ENCODE measurements at regions not wholly inside any gene's neighbourhood (a gene's known extent, or its start where the extent isn't known, plus 50 kb on each side); places are given as distances from the start of the nearest gene placed in this dataset.

DNA sequence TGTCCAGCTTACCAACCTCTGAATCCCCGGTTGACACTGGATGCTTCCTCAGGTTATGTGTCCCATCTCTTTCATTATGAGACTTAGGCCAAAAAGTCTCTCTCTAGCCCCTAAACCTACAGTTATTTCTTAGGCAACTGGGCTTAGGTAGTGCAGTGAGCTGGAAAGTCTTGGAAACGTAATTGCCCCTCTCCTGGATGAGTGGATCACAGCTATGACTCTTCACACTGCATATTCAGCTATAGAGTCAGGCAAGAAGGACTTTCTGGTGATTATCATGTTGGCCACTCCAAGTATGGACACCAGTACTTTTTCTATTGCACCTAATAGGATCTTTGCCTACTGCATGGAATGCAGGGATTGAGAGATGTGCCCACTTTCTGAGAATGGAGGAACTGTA is 458.3 kb upstream of the CELF4 start:
- ChIA-PET POLR2A (ENCODE audit: partially characterized antibody) (no interaction called here), CTCF (ENCODE audit: partially characterized antibody) (no interaction called here)
- no peaks in the 10 kb centered on the region for H3K4me1 Mint-ChIP-seq
- Histone ChIP-seq H3K4me3 (ENCODE audit: low read length in 2 of 2) (no peak overlapping the region), H3K27ac (ENCODE audit: low read depth, low read length) (no peak overlapping the region), H3K27me3 (ENCODE audit: insufficient read depth, low read length) (no peaks in the 10 kb centered on the region), H3K4me1 (ENCODE audit: insufficient read depth, low read length) (no peaks in the 10 kb centered on the region), H3K9me3 (ENCODE audit: control insufficient read depth in 1 of 2, low read length in 2 of 2) (peaks cover 0 to 3% of the 10 kb centered on the region in 2 donors), H3K36me3 (ENCODE audit: insufficient read depth, low read length) (no peaks in the 10 kb centered on the region)
- no peak overlapping the region for H3K4me3 Mint-ChIP-seq
- H3K9me3 Mint-ChIP-seq: peaks cover 0 to 3% (median 0%) of the 10 kb centered on the region in 8 donors
- H3K36me3 Mint-ChIP-seq: no peaks in the 10 kb centered on the region
- no peak overlapping the region for H3K27ac Mint-ChIP-seq
- intact Hi-C loops (cut with micrococcal nuclease): no loop called here
- H3K27me3 Mint-ChIP-seq: no peaks in the 10 kb centered on the region
- DNase-seq: no peak

- POLR2A ChIA-PET (ENCODE audit: partially characterized antibody): no interaction called here
Measured at GRCh38 chr18:38022234-38022633, 456.6 kb upstream of the CELF4 start.

GRCh38 chr18:38019292-38019691 is 453.7 kb upstream of the CELF4 start:
- POLR2A ChIA-PET (ENCODE audit: partially characterized antibody): no interaction called here

More at GRCh38 chr18:38022234-38022633, 456.6 kb upstream of the CELF4 start:
- H3K4me1 ChIP-seq (ENCODE audit: insufficient read depth, low read length): no peaks in the 10 kb centered on the region
- no peak overlapping the region for H3K27ac ChIP-seq (ENCODE audit: low read depth, low read length)
- no peak overlapping the region for H3K27ac Mint-ChIP-seq
- H3K36me3 ChIP-seq (ENCODE audit: insufficient read depth, low read length): no peaks in the 10 kb centered on the region
- CTCF ChIA-PET (ENCODE audit: partially characterized antibody): no interaction called here
- H3K4me3 ChIP-seq (ENCODE audit: low read length in 2 of 2): no peak overlapping the region
- no peaks in the 10 kb centered on the region for H3K36me3 Mint-ChIP-seq
- DNase-seq: no peak
- no peaks in the 10 kb centered on the region for H3K4me1 Mint-ChIP-seq
- no peaks in the 10 kb centered on the region for H3K27me3 Mint-ChIP-seq
- H3K9me3 ChIP-seq (ENCODE audit: control insufficient read depth in 1 of 2, low read length in 2 of 2): peaks cover 0 to 3% of the 10 kb centered on the region in 2 donors
- intact Hi-C loops (cut with micrococcal nuclease): no loop called here
- no peak overlapping the region for H3K4me3 Mint-ChIP-seq
- no peaks in the 10 kb centered on the region for H3K27me3 ChIP-seq (ENCODE audit: insufficient read depth, low read length)
- no peaks in the 10 kb centered on the region for H3K9me3 Mint-ChIP-seq

GRCh38 chr18:38010971-38011857 is 445.6 kb upstream of the CELF4 start:
- DNase-seq: no peak
- Mint-ChIP-seq H3K36me3 (no peaks in the 10 kb centered on the region), H3K4me1 (no peaks in the 10 kb centered on the region), H3K4me3 (no peak overlapping the region), H3K27me3 (no peaks in the 10 kb centered on the region), H3K9me3 (peaks cover 0 to 9% (median 6%) of the 10 kb centered on the region in 8 donors), H3K27ac (no peak overlapping the region)
- no peaks in the 10 kb centered on the region for H3K4me1 ChIP-seq (ENCODE audit: insufficient read depth, low read length)
- no peak overlapping the region for H3K4me3 ChIP-seq (ENCODE audit: low read length in 2 of 2)
- no peak overlapping the region for H3K27ac ChIP-seq (ENCODE audit: low read depth, low read length)
- ChIA-PET POLR2A (ENCODE audit: partially characterized antibody) (no interaction called here), CTCF (ENCODE audit: partially characterized antibody) (no interaction called here)
- no peaks in the 10 kb centered on the region for H3K36me3 ChIP-seq (ENCODE audit: insufficient read depth, low read length)
- H3K9me3 ChIP-seq (ENCODE audit: control insufficient read depth in 1 of 2, low read length in 2 of 2): no peaks in the 10 kb centered on the region
- no peaks in the 10 kb centered on the region for H3K27me3 ChIP-seq (ENCODE audit: insufficient read depth, low read length)
- intact Hi-C loops (cut with micrococcal nuclease): no loop called here

More at GRCh38 chr18:38019292-38019691, 453.7 kb upstream of the CELF4 start:
- CTCF ChIA-PET (ENCODE audit: partially characterized antibody): no interaction called here
- Histone ChIP-seq H3K36me3 (ENCODE audit: insufficient read depth, low read length) (no peaks in the 10 kb centered on the region), H3K9me3 (ENCODE audit: control insufficient read depth in 1 of 2, low read length in 2 of 2) (peaks cover 0 to 3% of the 10 kb centered on the region in 2 donors), H3K27ac (ENCODE audit: low read depth, low read length) (no peak overlapping the region), H3K4me1 (ENCODE audit: insufficient read depth, low read length) (no peaks in the 10 kb centered on the region), H3K4me3 (ENCODE audit: low read length in 2 of 2) (no peak overlapping the region), H3K27me3 (ENCODE audit: insufficient read depth, low read length) (no peaks in the 10 kb centered on the region)
- Mint-ChIP-seq H3K27me3 (no peaks in the 10 kb centered on the region), H3K9me3 (peaks cover 0 to 9% (median 6%) of the 10 kb centered on the region in 8 donors), H3K36me3 (no peaks in the 10 kb centered on the region), H3K27ac (no peak overlapping the region), H3K4me3 (no peak overlapping the region), H3K4me1 (no peaks in the 10 kb centered on the region)
- intact Hi-C loops (cut with micrococcal nuclease): no loop called here
- DNase-seq: no peak

GRCh38 chr18:38010037-38010436 is 444.4 kb upstream of the CELF4 start:
- H3K4me3 Mint-ChIP-seq: no peak overlapping the region
- no peaks in the 10 kb centered on the region for H3K27me3 Mint-ChIP-seq
- DNase-seq: no peak
- Histone ChIP-seq H3K4me1 (ENCODE audit: insufficient read depth, low read length) (no peaks in the 10 kb centered on the region), H3K4me3 (ENCODE audit: low read length in 2 of 2) (no peak overlapping the region), H3K36me3 (ENCODE audit: insufficient read depth, low read length) (no peaks in the 10 kb centered on the region), H3K9me3 (ENCODE audit: control insufficient read depth in 1 of 2, low read length in 2 of 2) (no peaks in the 10 kb centered on the region), H3K27me3 (ENCODE audit: insufficient read depth, low read length) (no peaks in the 10 kb centered on the region), H3K27ac (ENCODE audit: low read depth, low read length) (no peak overlapping the region)
- ChIA-PET CTCF (ENCODE audit: partially characterized antibody) (no interaction called here), POLR2A (ENCODE audit: partially characterized antibody) (no interaction called here)
- intact Hi-C loops (cut with micrococcal nuclease): no loop called here
- H3K9me3 Mint-ChIP-seq: peaks cover 0 to 3% (median 0%) of the 10 kb centered on the region in 8 donors
- no peaks in the 10 kb centered on the region for H3K4me1 Mint-ChIP-seq
- H3K27ac Mint-ChIP-seq: no peak overlapping the region
- no peaks in the 10 kb centered on the region for H3K36me3 Mint-ChIP-seq

- H3K27me3 ChIP-seq (ENCODE audit: insufficient read depth, low read length): no peaks in the 10 kb centered on the region
- H3K4me1 ChIP-seq (ENCODE audit: insufficient read depth, low read length): no peaks in the 10 kb centered on the region
- no peak for DNase-seq
- H3K27ac Mint-ChIP-seq: no peak overlapping the region
- no peaks in the 10 kb centered on the region for H3K36me3 ChIP-seq (ENCODE audit: insufficient read depth, low read length)
- no peaks in the 10 kb centered on the region for H3K9me3 ChIP-seq (ENCODE audit: control insufficient read depth in 1 of 2, low read length in 2 of 2)
- no peak overlapping the region for H3K27ac ChIP-seq (ENCODE audit: low read depth, low read length)
- CTCF ChIA-PET (ENCODE audit: partially characterized antibody): no interaction called here
- H3K4me3 ChIP-seq (ENCODE audit: low read length in 2 of 2): no peak overlapping the region
- POLR2A ChIA-PET (ENCODE audit: partially characterized antibody): no interaction called here
- intact Hi-C loops (cut with micrococcal nuclease): no loop called here
- H3K4me1 Mint-ChIP-seq: no peaks in the 10 kb centered on the region
- no peaks in the 10 kb centered on the region for H3K36me3 Mint-ChIP-seq
- H3K4me3 Mint-ChIP-seq: no peak overlapping the region
- peaks cover 0 to 5% (median 0%) of the 10 kb centered on the region in 8 donors for H3K9me3 Mint-ChIP-seq
- H3K27me3 Mint-ChIP-seq: no peaks in the 10 kb centered on the region
Measured at GRCh38 chr18:38009320-38009719, 443.7 kb upstream of the CELF4 start.

- intact Hi-C loops (cut with micrococcal nuclease): no loop called here
- no peak for DNase-seq
- CTCF ChIA-PET (ENCODE audit: partially characterized antibody): no interaction called here
- Histone ChIP-seq H3K27me3 (ENCODE audit: insufficient read depth, low read length) (no peaks in the 10 kb centered on the region), H3K36me3 (ENCODE audit: insufficient read depth, low read length) (no peaks in the 10 kb centered on the region), H3K4me1 (ENCODE audit: insufficient read depth, low read length) (no peaks in the 10 kb centered on the region), H3K27ac (ENCODE audit: low read depth, low read length) (no peak overlapping the region), H3K9me3 (ENCODE audit: control insufficient read depth in 1 of 2, low read length in 2 of 2) (no peaks in the 10 kb centered on the region), H3K4me3 (ENCODE audit: low read length in 2 of 2) (no peak overlapping the region)
- Mint-ChIP-seq H3K27me3 (no peaks in the 10 kb centered on the region), H3K9me3 (peaks cover 0 to 5% (median 0%) of the 10 kb centered on the region in 8 donors), H3K36me3 (no peaks in the 10 kb centered on the region), H3K27ac (no peak overlapping the region), H3K4me1 (no peaks in the 10 kb centered on the region), H3K4me3 (no peak overlapping the region)
- POLR2A ChIA-PET (ENCODE audit: partially characterized antibody): no interaction called here
Measured at GRCh38 chr18:38007676-38008330, 442.2 kb upstream of the CELF4 start.

Measured in CD4-positive, alpha-beta memory T cell (primary cell).